GM18508 (cell line): ENCODE measurements at regions not wholly inside any gene's neighbourhood (a gene's known extent, or its start where the extent isn't known, plus 50 kb on each side); places are given as distances from the start of the nearest gene placed in this dataset.
"Not testable (repeated sequence)": the region's sequence is repeated elsewhere in the genome, so short reads cannot be mapped to it uniquely, and the experiment has no call there.

Source experiments
- ATAC-seq: cut with Tn5 transposase; IDR thresholded peaks from one replicate; pipeline ENCODE4 v1.9.1; 2021; ENCODE audit warnings: moderate number of reproducible peaks; ENCODE audit not compliant: insufficient read depth, unreplicated experiment

DNA sequence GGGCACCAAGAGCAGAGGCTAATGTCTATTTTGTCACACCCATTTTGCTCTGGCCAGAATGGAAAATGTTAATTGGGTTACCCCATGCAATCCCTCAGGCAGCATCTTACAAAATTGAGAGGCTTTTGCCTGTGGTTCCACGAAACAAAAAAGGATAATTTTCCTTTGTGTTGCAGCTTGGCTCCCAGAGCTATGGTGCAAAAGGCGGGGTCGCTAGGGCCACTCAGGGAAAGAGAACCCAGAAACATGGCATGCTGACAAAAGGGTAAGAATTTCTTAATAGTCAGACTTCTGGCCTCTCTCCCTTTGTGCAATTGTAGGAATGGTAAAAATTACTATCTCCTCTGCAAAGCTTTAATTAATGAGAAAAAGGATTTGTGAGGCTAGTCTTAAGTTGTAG is 119.6 kb upstream of the BANK1 start:
- no peak for ATAC-seq

DNA sequence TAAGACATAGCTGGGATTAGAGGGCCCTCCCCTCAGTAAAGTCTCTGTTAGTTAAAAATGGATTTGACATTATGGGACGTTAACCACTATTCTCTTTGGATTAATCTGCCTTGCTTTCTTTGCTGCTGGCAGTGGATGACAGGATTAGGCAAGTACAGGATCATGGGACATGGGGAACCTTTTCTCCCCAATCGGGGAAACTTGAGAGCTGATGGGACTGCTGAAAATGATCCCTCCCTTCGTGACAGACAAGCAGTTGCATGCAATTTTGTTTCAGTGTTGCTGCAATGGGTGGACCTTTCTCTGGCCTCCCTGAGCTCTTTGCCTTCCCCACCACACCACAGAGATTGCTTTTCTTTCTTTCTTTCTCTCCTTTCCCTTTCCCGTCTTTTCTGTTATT is 120.2 kb upstream of the BANK1 start:
- ATAC-seq: no peak

DNA sequence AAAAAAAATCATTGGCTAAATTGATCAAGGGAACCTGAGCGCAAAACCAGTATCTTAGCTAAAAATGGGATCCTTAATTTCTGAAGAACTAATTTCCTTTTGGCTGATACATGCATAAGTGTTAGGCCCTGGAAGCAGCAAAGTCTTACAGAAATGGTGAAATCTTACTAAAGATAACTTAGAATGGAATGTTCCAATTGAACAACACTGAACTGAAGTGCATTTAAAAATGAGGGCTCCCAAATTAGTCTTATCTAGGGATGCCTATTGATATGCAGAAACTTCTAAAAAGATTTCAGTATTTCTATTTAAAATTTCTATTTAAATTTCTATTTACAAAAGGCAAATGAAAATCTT is 120.7 kb upstream of the BANK1 start:
- ATAC-seq: no peak

DNA sequence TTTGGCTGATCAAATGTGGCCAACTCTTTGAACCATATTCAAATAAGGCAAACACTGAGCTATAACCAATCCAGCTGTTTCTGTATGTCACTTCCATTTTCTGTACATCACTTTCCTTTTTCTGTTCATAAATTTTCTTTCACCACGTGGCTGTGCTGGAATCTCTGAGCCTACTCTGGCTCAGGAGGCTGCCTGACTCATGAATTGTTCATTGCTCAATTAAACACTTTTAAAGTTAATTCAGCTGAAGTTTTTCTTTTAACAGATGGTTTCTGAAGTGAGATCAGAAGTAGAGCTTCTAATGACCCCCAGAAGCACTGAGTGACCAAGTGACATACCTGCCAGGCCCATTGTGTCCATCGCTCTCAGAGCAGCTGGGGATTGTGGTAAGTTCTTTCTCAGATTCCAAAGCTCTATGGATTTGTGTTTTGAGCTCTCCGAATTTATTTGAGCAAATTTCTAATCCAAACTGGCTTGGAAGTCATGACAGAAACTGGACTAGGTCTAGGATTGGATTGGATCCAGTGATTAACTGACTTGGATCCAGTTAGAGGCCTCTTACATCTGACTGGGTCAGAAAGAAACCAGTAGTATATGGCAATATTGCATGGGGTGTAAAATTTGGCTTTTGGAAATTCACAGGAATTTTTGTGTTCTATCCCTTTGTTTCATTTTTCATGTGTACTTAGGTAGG is 121.2 kb upstream of the BANK1 start:
- ATAC-seq: no peak

DNA sequence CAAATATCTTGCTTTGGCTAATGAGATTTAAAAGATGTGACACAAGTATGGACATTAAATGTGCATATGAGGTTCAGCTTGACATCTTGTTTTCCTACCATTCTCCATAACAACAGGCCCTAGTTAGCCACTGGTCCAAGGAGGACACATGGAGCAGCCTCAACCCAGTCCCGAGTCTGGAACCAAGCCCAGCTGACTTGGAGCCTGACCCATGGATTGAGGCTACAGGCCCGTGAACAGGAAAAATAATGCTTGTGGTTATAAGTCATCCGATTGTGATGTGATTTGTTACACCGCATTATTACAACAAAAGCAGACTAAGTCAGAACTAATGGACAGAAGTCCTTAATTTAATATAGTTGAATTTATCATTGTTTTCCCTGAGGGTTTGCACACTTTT is 123.2 kb upstream of the BANK1 start:
- no peak for ATAC-seq

DNA sequence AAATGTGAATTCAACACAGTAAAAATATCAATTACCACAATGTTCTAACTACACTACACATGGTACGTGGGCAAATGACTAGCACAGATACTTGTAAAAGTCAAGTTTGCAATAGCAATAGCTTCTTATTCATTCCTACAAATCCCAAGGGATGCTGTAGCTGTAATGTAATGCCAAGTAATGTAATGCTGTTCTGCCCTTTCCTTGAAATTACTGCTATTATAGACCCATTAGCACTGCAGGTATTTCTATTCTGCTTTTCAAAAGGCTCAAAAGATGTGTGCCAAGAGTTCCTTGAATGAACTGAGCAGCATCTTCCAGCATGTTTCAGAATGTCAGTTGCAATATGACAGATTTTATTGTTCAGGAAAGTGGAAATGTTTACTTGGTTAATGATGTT is 129.9 kb upstream of the BANK1 start:
- ATAC-seq: no peak

DNA sequence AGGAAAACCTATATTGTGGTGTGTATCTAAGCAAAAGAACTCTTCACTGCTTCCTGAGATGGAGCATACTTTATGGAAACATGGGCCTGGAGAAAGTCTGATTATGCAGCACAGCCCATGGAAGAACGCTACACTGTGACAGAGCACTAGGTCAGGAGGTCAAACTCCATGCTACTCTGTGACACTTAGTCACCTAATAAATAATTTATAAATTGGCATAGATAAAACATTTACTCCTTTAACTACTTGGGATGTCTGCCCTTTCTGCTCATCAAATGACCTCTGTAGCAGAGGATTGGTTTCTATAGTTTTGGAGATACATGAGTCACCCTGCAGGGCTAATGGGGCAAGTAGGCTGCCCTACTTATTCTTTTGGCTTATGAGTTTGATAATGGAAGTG is 134.7 kb upstream of the BANK1 start:
- no peak for ATAC-seq

DNA sequence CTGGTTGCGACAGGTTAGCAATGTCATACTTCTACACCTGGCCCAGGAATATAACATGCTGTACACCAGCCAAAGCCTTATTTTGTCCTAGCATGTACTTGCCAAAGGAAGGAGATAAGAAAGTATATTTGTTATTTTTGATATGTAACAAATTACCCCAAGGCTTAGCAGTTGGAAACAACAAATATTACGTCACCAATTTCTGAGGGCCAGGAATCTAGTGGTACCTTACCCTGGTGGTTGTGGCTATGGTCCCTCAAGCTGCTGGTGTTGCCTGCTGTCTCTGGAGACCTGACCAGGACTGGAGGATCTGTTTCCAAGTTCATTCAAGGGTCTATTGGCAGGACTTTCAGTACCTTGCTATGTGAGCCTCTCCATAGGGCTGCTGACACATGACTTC is 135.5 kb upstream of the BANK1 start:
- no peak for ATAC-seq

DNA sequence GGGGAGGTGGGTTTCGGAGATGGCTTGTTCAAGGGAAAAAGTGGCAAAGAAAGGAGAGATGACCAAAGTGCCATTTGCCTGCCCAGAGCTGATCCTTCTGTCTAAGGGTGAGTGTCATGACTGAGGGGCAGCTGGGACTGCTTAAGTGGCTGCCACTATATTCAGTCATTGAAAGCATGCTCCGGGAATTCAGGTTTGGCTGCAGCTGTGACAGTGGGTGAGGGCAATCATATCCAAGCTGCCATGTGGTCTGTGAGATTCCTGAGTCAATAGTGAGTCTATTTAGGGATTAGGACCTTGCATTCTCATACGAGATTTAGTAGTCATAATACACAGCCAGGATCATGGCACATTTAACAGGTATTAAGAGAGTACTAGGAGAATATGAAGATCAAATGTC is 138.8 kb upstream of the BANK1 start:
- no peak for ATAC-seq

DNA sequence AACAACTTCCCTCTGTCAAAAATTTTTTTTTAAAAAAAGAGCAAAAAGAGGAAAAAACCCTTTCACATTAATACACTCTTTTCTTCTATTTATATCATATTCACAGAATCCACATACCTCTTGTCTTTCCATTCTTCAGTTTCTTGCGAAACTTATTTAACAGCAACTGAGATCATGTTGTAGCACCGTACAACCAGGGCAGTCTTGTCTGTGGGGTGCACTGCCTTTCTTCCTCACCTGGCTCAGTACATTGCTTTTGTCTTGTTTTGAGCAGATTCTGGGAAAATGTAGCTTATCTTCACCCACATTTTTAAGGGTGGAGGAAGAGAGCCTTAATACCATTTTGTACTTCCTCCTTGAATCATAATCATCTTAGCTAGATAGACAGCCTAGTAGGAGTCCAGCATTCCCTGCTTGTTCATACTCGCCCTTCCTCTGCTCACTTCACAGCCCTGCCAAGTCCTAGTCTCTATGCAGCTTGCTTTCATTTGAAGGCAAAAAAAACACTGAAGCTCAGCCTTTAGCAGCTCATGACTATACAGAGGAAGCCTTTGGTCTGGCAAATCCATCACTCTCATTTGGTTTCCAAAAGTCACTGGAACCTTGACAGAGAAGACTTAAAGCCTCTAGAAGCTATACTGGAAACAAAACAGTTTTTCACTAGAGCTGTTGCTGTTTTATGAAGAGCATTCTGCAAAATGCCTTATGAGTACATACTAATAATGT is 140.6 kb upstream of the BANK1 start:
- ATAC-seq: no peak

DNA sequence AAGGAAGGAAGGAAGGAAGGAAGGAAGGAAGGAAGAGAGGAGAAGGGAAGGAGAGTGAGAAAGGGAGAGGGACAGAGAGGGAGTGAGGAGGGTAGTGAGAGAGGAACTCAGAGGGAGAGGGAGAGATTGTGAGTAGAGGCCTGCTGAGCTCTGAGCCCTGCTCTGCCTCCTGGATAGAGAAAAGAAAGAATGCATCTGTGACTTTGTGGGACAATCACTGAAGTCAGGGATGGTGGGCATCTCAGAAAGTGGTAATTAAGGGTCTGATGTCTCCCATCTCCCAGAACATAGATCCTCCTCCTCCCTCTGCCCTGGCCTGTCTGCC is 142.9 kb upstream of the BANK1 start:
- ATAC-seq: no peak

DNA sequence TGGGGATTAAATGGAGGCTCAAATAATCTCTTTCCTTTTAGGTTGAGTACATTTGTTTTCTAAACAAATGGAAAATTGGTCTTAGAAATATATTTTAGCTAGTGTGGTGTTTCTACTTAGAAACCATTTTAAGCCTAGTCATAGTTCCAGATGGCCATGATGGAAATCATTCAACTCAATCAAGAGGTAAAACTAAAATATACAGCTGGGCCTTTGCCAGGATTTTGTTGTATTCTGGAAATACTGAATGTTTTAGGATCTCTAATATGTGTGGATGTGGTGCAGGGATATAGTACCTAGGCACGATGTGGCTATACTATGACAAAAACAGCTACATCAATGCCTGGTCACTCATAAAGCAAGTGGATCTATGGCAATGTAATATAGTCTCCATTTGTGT is 146.0 kb upstream of the BANK1 start:
- no peak for ATAC-seq

DNA sequence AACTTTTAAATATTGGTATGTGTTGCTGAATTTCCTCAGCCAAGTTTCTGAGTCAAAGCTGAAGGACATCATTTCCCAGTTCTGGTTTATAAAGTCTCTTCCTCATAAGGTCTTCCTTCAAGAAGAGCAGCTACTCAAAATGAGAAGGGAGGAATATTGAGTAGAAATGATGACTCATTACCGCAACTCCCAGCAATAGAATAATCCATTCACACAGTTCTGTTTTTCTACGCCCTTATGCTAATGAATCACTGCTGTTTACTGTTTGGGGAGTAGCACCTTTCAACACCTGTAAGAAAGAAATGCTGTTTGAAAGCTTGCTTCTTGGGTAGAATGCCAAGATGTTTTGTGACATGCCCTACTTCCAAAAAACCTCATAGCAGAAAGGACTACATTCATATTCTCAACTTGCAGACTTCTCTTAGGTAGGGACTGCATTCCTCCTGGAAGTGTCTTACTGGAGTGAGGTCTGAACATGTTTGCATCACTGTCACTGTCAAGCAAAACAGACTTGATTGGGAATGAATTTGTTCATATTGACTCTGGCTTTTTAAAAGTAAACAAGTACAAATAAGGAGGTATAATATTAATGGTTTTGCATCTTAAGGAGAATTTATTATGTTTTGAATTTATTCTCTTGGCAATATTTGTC is 147.2 kb upstream of the BANK1 start:
- no peak for ATAC-seq

DNA sequence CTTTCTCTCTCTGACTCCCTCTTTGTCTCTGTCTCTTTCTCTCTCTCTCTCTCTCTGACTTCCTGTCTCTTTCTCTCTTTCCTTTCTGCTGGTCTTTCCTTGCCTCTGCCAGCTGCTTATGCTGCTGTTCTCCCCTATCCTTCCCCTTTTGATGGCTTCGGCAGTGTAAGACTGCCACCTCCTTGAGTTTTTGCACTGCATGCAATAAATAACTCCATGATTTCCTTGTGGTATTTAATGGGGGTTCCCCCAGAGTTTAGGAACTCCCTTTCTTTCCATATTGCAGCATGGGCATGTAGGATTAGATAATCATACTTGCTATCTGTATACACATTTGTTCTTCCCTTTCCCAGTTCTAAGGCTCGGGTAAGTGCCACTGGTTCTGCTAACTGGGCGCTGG is 157.8 kb upstream of the BANK1 start:
- not testable (repeated sequence) for ATAC-seq

DNA sequence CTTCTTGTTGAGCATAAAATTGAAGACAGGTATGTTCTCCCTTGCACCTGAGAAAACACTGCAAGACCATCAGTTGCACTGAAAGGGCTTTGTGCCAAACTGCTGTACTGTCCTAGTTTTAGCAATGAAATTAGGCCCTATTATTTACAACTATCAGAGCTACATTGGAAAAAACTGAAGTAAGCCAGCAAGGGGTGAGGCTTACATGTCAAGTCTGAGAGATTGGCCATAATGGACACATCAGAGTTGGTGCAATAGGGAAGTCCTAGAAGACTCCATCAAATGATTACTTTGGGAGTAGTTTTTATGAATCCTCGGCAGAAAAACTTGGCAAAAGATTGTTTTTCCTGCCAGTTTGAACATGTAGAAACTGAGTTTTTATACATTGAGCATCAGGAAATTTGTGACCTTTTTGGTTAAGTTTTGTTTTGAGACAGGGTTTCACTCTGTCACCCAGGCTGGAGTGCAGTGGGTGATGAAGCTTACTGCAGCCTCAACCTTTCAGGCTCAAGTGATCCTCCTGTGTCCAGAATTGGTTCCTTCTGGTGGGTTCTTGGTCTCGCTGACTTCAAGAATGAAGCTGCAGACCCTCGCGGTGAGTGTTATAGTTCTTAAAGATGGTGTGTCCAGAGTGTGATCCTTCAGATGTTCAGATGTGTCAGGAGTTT is 160.1 kb upstream of the BANK1 start:
- ATAC-seq: no peak

DNA sequence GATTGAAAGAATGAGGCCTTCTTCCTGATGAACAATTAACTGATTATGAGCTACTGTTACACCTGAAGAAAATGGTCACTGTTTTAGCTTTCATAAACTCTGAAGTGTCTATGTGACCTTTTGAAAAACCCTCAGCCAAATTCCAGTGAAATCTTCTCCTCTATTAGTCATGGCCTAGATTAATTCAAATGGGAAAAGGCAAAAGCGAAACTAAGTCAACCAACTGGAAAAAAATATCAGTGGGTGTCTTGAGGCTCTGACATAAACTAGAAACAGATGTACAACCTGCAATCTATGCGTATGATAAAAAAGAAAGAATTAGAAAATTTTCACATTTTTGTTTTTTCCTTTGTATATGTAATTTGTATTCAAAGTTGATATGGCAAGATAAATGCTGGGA is 169.4 kb upstream of the BANK1 start:
- no peak for ATAC-seq

DNA sequence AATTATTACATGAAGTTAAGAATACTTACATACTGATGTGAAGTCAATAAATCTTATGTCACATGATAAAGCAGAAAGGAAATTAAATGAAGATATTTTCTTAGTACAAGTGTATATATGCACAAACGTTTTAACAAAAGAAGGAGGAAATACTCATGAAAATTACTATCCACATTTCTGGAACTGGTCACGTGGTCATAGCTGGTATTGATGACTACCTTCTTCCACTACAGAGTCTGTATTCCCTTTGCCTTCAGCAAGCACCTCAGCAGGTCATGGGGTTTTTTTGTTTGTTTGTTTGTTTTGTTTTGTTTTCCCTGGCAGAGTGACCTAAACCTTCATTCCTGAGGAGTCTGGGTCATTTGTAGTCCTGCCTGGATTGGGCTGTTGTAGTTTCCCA is 174.9 kb upstream of the BANK1 start:
- ATAC-seq: no peak

DNA sequence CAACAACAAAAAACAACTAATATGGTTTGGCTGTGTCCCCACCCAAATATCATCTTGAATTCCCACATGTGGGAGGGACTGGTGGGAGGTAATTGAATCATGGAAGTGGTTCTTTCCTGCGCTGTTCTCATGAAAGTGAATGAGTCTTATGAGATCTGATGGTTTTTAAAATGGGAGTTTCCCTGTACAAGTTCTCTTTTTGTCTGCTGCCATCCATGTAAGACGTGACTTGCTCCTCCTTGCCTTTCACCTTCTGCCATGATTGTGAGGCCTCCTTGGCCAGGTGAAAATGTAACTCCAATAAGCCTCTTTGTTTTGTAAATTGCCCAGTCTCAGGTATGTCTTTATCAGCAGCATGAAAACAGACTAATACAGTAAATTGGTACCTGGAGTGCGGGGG is 183.5 kb upstream of the BANK1 start:
- ATAC-seq: not testable (repeated sequence)

DNA sequence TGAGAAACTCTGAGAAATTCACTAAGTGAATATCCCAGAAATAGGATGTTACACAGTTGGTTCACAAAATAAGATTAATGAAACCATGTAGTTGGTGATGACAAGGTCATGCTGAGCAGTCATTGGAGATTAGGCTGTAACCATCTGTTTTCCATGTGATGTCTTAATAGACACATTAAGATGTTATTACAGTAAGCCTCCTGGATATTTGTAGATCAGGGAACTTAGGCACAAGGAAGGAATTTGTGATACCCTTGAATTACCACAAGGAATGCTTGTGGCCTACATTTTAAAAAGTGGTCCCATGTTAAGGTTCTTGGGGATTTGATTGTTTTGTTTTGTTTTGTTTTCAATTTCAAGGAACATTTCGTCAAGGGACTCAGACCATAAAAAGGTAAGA is 185.6 kb upstream of the BANK1 start:
- no peak for ATAC-seq

DNA sequence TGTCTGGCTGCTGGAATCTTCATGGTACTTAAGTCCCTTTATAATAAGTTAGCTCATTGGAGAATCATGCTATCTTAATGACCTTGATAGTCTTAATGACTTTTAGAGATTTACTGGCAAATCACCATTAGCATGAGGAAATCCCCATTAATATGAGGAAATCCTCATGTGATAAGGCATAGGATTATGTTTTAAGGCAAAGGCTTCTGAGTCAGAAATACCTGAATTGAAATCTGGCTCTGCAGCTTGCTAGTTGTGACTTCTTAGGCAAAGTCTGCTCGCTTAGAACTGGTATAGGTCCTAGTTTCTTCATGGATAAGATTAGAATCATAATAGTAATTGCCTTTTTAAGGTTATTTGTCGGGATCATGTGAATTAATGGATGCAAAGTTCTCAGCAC is 190.2 kb upstream of the BANK1 start:
- ATAC-seq: no peak

DNA sequence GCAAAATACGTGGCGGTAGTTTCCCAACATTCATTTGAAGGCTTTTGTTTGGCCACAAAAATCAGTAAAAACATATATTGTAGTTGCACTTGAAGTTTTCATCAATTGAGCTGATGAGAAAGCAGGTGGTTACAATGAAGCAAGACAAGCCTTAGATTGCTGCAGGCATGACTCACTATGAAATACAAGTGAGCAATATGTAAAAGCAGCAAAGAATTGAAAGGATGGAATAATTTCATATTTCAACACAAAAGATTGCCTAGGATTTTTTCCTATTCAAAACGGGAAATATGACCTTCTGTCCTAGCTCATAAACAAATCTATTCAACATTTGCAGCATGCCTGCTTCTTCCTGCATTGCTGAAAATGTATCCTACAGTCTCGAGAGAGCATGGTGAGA is 190.9 kb upstream of the BANK1 start:
- ATAC-seq: no peak
